ENCODE measurements at regions not wholly inside any gene's neighbourhood (a gene's known extent, or its start where the extent isn't known, plus 50 kb on each side); places are given as distances from the start of the nearest gene placed in this dataset.

DNA sequence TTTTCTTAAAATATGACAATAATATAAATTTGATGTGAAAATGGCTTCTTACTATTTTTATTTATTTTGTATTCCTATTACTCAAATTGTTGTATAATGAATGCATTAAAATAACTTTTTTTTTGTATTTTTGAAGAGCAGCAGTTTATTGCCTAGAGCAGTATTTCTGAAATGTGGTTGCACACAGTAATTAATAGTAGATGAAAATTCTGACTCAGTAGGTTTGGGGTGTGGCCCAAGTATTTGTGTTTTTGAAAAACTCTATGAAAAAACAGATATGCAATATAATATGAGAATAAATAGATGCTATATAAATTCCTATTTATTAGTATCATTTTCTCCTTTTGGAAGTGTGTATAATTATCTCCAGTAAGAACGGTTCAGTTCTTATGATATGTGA is 2225.3 kb upstream of the C9orf72 start:
- TF ChIP-seq CTCF (IDR thresholded peaks at IDR 0.05; ENCODE audit: low read depth, low read length, poor library complexity, severe bottlenecking): no peak
- no peak for TF ChIP-seq EZH2phosphoT487 (IDR thresholded peaks at IDR 0.05; ENCODE audit: borderline replicate concordance, low read length)

Data from DOHH2 (cell line).